ENCODE measurements at regions not wholly inside any gene's neighbourhood (a gene's known extent, or its start where the extent isn't known, plus 50 kb on each side); places are given as distances from the start of the nearest gene placed in this dataset.

- no peak for DNase-seq
These were observed 89.2 kb downstream of the CD164 start for GRCh38 chr6:109292983-109293586.

- no peak for DNase-seq
These were observed 89.8 kb downstream of the CD164 start for GRCh38 chr6:109292420-109292819.

GRCh38 chr6:109291902-109292301 is 90.4 kb downstream of the CD164 start:
- no peak for DNase-seq

- no peak for DNase-seq
These were observed 91.9 kb downstream of the CD164 start for GRCh38 chr6:109290143-109290931.

GRCh38 chr6:109285366-109285765 is 96.9 kb downstream of the CD164 start:
- DNase-seq = no peak

- no peak for DNase-seq
These were observed 97.6 kb downstream of the CD164 start for GRCh38 chr6:109284675-109285074.

GRCh38 chr6:109282756-109283155 is 99.5 kb downstream of the CD164 start:
- DNase-seq = no peak

GRCh38 chr6:109279628-109280027 is 102.6 kb downstream of the CD164 start:
- no peak for DNase-seq

- no peak for DNase-seq
These were observed 110.6 kb downstream of the CD164 start for GRCh38 chr6:109271622-109272021.

- no peak for DNase-seq
These were observed 112.2 kb downstream of the CD164 start for GRCh38 chr6:109269953-109270517.

GRCh38 chr6:109269057-109269456 is 113.2 kb downstream of the CD164 start:
- DNase-seq = no peak

GRCh38 chr6:109265530-109265929 is 116.7 kb downstream of the CD164 start:
- DNase-seq = no peak

GRCh38 chr6:109263873-109264700 is 118.2 kb downstream of the CD164 start:
- no peak for DNase-seq

GRCh38 chr6:109262261-109262660 is 120.0 kb downstream of the CD164 start:
- DNase-seq = no peak

- DNase-seq = no peak
These were observed 120.5 kb downstream of the CD164 start for GRCh38 chr6:109261811-109262210.

GRCh38 chr6:109260701-109261100 is 121.6 kb downstream of the CD164 start:
- no peak for DNase-seq

- DNase-seq = no peak
These were observed 122.1 kb downstream of the CD164 start for GRCh38 chr6:109260126-109260525.

GRCh38 chr6:109258129-109258528 is 124.1 kb downstream of the CD164 start:
- DNase-seq = no peak

GRCh38 chr6:109257494-109257893 is 124.8 kb downstream of the CD164 start:
- DNase-seq = no peak

- peak in 1 of 2 experiments; percentile 5 for DNase-seq
These were observed 126.2 kb downstream of the CD164 start for GRCh38 chr6:109255946-109256640.

- no peak for DNase-seq
These were observed 127.2 kb downstream of the CD164 start for GRCh38 chr6:109255087-109255486.

- DNase-seq = no peak
These were observed 128.9 kb downstream of the CD164 start for GRCh38 chr6:109253366-109253765.
